GM13977 (cell line): ENCODE measurements at regions not wholly inside any gene's neighbourhood (a gene's known extent, or its start where the extent isn't known, plus 50 kb on each side); places are given as distances from the start of the nearest gene placed in this dataset.

Experiments used
- DNase-seq: peaks from one replicate; pipeline ENCODE4 v3.0.0; 2012; ENCODE audit warnings: low spot score
- CTCF ChIP-seq: IDR thresholded peaks from 2 replicates; pipeline ENCODE4 v1.5.1; 2012; ENCODE audit warnings: mild to moderate bottlenecking, control low read depth; ENCODE audit not compliant: insufficient read depth; ENCODE audit errors: extremely low read depth, missing control alignments
- in situ Hi-C: fragments of 300-500 bp; cut with MboI; formaldehyde crosslinking; loops from one replicate; pipeline ENCODE4 v1.12.0; 2022; ENCODE audit warnings: low sequenced_read_pairs, low pct_unique_long_range_greater_than_20kb, mixed read lengths, inconsistent platforms; ENCODE audit not compliant: unreplicated experiment

DNA sequence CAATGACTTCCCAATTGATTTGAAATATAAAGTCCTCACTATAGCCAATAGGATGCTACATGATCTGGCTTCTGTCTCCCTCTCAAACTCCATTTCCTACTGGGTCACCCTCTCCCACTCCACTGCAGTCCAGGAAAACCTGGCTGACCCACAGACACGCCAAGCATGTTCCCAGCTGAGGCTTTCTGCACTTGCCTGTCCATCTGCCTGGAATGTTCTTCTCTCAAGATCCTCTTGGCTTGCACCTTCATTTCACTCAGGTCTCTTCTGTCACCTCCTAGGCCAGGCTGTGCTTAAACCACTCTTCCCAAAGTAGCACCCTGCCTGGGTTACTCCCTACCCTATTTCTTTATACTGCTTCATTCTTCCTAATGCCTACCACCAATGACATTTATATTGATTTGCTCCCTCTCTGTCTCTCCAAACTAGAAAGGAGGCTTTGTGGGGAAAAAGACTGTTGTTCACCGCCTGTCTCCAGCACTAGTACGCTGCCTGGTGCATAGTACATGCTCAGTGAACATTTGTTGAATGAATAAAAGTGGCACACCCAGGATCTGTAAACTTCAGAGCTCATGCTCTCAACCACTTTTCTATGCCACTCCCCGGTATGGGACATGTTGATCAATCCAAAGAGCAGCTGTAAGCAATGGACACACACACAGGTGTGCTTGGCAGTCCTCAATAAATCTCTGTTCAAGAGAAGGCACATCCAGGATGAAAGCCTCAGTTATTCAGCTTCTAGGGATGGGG is 261.3 kb downstream of the FOXO1 start:
- no peak for TF ChIP-seq CTCF
- DNase-seq: no peak
- in situ Hi-C loops: no loop called here

GRCh38 chr13:40406405-40407120 is 259.9 kb downstream of the FOXO1 start:
- in situ Hi-C loops: no loop called here
- DNase-seq: no peak
- no peak for TF ChIP-seq CTCF

DNA sequence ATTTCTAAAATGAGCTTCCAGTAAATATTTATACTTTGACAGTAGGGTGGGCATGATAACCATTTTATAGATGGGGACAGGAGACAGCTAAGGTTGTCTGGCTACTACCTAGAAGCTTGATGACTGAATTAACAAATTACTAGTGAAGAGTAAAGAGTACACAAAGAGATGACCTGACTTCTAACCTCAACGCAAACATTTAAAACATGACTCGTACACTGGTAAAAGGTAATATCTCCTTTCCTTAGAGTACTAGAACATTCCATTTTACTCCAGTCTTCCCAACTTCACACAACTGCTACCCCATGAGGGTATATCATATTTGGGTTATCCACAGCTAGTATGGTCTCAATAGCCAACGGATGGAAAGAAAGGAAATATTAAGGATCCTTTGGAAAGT is 258.9 kb downstream of the FOXO1 start:
- no peak for TF ChIP-seq CTCF
- no peak for DNase-seq
- in situ Hi-C loops: no loop called here

- TF ChIP-seq CTCF: no peak
- no peak for DNase-seq
- in situ Hi-C loops: no loop called here
Measured at GRCh38 chr13:40408602-40409001, 257.8 kb downstream of the FOXO1 start.

- TF ChIP-seq CTCF: no peak
Measured at GRCh38 chr13:40409278-40409677, 257.2 kb downstream of the FOXO1 start.

GRCh38 chr13:40410315-40410714 is 256.1 kb downstream of the FOXO1 start:
- in situ Hi-C loops: no loop called here
- TF ChIP-seq CTCF: no peak
- no peak for DNase-seq

More at GRCh38 chr13:40409278-40409677, 257.2 kb downstream of the FOXO1 start:
- DNase-seq: no peak
- in situ Hi-C loops: no loop called here
